PC-3 (cell line): ENCODE measurements at regions not wholly inside any gene's neighbourhood (a gene's known extent, or its start where the extent isn't known, plus 50 kb on each side); places are given as distances from the start of the nearest gene placed in this dataset.

Experiments
- CTCF ChIP-seq: fragments of 300-600 bp; sonication (generic); conservative IDR thresholded peaks from 2 replicates; pipeline ENCODE4 v1.5.1; 2017; ENCODE audit warnings: antibody characterized with exemption, low read depth, mild to moderate bottlenecking, low read length
- EZH2 ChIP-seq: fragments of 300-600 bp; sonication (generic); IDR thresholded peaks from one replicate; pipeline ENCODE4 v1.6.1; 2017; ENCODE audit warnings: antibody characterized with exemption, mild to moderate bottlenecking, low read length; ENCODE audit not compliant: unreplicated experiment
- EZH2phosphoT487 ChIP-seq: fragments of 300-600 bp; sonication (generic); IDR thresholded peaks from 2 replicates; pipeline ENCODE4 v1.6.1; 2018; ENCODE audit warnings: mild to moderate bottlenecking, antibody characterized with exemption, low read length, borderline replicate concordance

GRCh38 chr2:122530814-122531213, 775.4 kb downstream of the TSN start:
- no peak for TF ChIP-seq CTCF
- no peak for TF ChIP-seq EZH2
- no peak for TF ChIP-seq EZH2phosphoT487
